AG09309 (cell line): ENCODE measurements at regions not wholly inside any gene's neighbourhood (a gene's known extent, or its start where the extent isn't known, plus 50 kb on each side); places are given as distances from the start of the nearest gene placed in this dataset.

Experiments
- DNase-seq: peaks from one replicate; pipeline ENCODE4 v3.0.0-alpha.2; 2010; ENCODE audit warnings: low read depth
- H3K4me3 ChIP-seq: 2 replicates; pipeline ENCODE4 v1.5.1; 2011; ENCODE audit warnings: mild to moderate bottlenecking, low read depth, low read length, moderate library complexity; ENCODE audit not compliant: control insufficient read depth
- CTCF ChIP-seq: IDR thresholded peaks from 2 replicates; pipeline ENCODE4 v1.5.1; 2011; ENCODE audit warnings: mild to moderate bottlenecking, low read depth, low read length, inconsistent platforms; ENCODE audit not compliant: insufficient read depth, control insufficient read depth; ENCODE audit errors: missing control alignments

- no peak overlapping the region for H3K4me3 ChIP-seq
- no peak for TF ChIP-seq CTCF
- no peak for DNase-seq
These were observed 203.6 kb upstream of the PRDM9 start for GRCh38 chr5:23303836-23304235.

- TF ChIP-seq CTCF, result no peak
- DNase-seq, result no peak
- no peak overlapping the region for H3K4me3 ChIP-seq
These were observed 204.0 kb upstream of the PRDM9 start for GRCh38 chr5:23303435-23303834.

DNA sequence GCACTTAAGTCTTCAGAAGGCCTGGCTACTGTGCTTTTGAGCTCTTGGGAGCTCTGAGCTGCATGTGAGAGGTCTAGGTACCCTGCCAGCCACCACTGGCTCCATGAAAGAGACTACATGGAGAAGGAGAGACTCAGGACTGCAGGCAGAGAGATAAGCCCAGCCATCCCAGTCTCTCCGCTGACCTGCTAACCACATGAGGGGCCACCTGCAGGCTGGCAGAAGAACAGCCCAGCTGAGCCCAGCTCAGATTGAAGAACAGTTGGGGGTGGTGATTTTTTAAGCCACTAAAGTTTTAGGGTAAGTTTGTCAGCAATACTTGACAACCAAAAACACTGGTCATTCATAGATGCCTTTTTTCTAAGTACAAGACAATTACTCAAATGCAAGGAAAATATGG lies 205.0 kb upstream of the PRDM9 start:
- no peak for TF ChIP-seq CTCF
- H3K4me3 ChIP-seq, result no peak overlapping the region
- no peak for DNase-seq

DNA sequence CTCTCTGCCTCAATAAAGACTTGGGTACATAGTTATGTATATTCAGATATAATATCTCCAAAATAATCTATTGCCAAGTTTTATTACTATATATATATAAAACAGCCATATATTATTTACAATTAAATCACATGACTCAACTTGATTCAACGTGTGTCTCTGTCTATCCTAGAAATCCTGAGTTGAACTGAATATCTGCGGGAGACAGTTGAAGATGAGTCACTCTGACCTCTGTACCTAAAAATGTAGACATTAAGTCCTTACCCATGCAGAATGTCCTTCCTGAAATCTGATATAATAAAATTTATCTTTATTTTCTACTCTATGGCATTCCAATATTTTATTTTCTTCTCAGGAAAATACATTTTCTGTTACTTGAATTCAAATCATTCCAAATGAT lies 218.2 kb upstream of the PRDM9 start:
- H3K4me3 ChIP-seq, result no peak overlapping the region
- TF ChIP-seq CTCF, result no peak
- DNase-seq, result no peak

DNA sequence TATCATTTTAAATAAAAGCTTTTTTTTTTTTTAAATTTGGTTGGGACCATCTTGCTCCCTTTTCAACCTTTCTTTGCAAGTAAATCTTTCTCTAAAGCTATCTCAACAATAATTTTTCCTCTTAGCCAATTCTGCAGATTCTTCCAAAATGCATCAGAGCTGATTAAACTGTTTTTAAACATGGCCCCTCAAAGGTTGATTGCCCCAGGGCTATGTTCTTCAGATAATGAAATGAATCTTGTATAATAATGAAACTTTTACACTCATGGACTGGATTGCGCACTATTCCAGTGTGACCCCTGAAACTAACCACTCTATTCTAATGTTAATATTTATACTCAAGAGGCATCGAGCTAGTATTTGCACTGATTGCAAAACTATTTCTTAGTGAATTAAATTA lies 222.8 kb upstream of the PRDM9 start:
- TF ChIP-seq CTCF, result no peak
- DNase-seq, result no peak
- H3K4me3 ChIP-seq, result no peak overlapping the region

- DNase-seq, result no peak
- H3K4me3 ChIP-seq, result no peak overlapping the region
- TF ChIP-seq CTCF, result no peak
These were observed 233.2 kb upstream of the PRDM9 start for GRCh38 chr5:23274171-23274570.

DNA sequence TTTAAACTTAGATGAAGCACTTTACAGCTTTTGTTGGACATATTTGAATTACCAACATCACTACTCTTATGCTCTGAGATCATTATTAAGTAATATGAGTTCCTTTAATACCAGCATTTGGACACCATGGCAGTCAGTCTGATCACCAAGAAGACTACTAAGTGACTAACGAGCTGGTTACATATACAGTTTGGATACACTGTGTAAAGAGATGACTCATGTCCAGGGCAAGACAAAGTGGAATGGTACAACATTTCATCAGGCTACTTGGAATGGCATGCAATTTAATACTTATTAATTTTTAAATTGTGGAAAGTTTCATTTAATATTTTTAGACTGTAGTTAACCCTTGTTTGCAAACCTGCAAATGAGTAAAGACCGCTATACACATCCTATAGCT lies 237.4 kb upstream of the PRDM9 start:
- TF ChIP-seq CTCF, result no peak
- DNase-seq, result no peak

More for the DNA sequence above, 237.4 kb upstream of the PRDM9 start:
- H3K4me3 ChIP-seq, result no peak overlapping the region
